Small intestine (tissue), 7 donors: ENCODE measurements at regions not wholly inside any gene's neighbourhood (a gene's known extent, or its start where the extent isn't known, plus 50 kb on each side); places are given as distances from the start of the nearest gene placed in this dataset.

Source experiments
- DNase-seq, 2 donors: peaks; one replicate each; pipeline versions ENCODE4 v3.0.0 to v3.0.0-alpha.2; 2013
- FAIRE-seq: peaks from 2 replicates; lab custom pipeline; 2012; peaks lifted over from hg19 to GRCh38; lab: Jason Lieb, UNC
- H3K27ac ChIP-seq, 3 donors: one replicate each; pipeline ENCODE4 v1.5.1; 2013; ENCODE audit warnings: low read length in 2 of 3, mild to moderate bottlenecking in 2 of 3, control low read depth in 1 of 3, inconsistent platforms in 1 of 3, low read depth in 1 of 3, moderate library complexity in 1 of 3
- H3K27me3 ChIP-seq, 3 donors: one replicate each; pipeline ENCODE4 v1.6.1; 2013; ENCODE audit warnings: low read length in 3 of 3, inconsistent platforms in 1 of 3; ENCODE audit not compliant: control insufficient read depth in 3 of 3, insufficient read depth in 3 of 3
- H3K36me3 ChIP-seq, 3 donors: one replicate each; pipeline ENCODE4 v1.6.1; 2013; ENCODE audit warnings: low read length in 3 of 3, inconsistent platforms in 1 of 3, low read depth in 1 of 3, mild to moderate bottlenecking in 1 of 3, moderate library complexity in 1 of 3; ENCODE audit not compliant: control insufficient read depth in 3 of 3, insufficient read depth in 2 of 3
- H3K4me1 ChIP-seq, 3 donors: one replicate each; pipeline ENCODE4 v1.6.1; 2013; ENCODE audit warnings: low read length in 2 of 3, inconsistent platforms in 1 of 3, low read depth in 1 of 3, mild to moderate bottlenecking in 1 of 3, moderate library complexity in 1 of 3; ENCODE audit not compliant: control insufficient read depth in 3 of 3, insufficient read depth in 2 of 3
- H3K4me3 ChIP-seq, 3 donors: one replicate each; pipeline ENCODE4 v1.5.1; 2013; ENCODE audit warnings: low read length in 3 of 3, control low read depth in 1 of 3, inconsistent platforms in 1 of 3, low read depth in 1 of 3, mild to moderate bottlenecking in 1 of 3, moderate library complexity in 1 of 3
- H3K9me3 ChIP-seq, 2 donors: one replicate each; pipeline ENCODE4 v1.6.1; 2013; ENCODE audit warnings: low read depth in 1 of 2, low read length in 1 of 2; ENCODE audit not compliant: control insufficient read depth in 2 of 2, insufficient read depth in 1 of 2
- WGBS, 3 donors: extraction: QIAGEN DNeasy Blood & Tissue Kit; methylation state at CpG; one replicate each; pipeline ENCODE4 v1.1.7; 2013; 5-methylcytosine and 5-hydroxymethylcytosine counted together
- donor health status: healthy with polysubstance abuse.
- donor health status: control.
- donor health status: control.
- donor health status: Bipolar disorder and iron deficiency.
- donor health status: healthy.

DNA sequence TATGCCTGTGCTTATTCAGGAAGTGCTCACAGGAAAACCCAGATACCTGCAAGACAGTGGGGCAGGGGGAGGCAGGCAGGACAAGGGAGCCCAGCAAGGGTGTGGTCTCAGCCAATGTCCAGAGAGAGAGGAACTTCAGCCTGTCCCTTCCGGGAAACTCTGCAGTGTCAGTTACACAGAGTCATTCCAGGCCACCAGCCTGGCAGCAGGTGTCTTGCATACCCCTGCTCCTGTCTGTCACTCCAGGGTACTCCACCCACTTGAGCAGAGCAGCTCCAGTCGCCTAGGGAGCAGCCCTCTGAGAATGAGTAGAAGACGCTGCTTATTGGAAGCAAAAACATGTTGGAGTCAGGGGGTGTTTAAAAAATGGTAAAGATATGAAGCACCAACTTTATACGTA, 431.2 kb upstream of the RGMA start:
- Histone ChIP-seq H3K4me1 (no peaks in the 10 kb centered on the region), H3K4me3 (no peak overlapping the region), H3K27ac (no peak overlapping the region), H3K36me3 (no peaks in the 10 kb centered on the region), H3K9me3 (no peaks in the 10 kb centered on the region), H3K27me3 (no peaks in the 10 kb centered on the region)
- no peak for DNase-seq
- WGBS, 3 donors, result 51 to 73% (median 73%) methylated on average over 4 of the region's 4 CpGs
- no peak for FAIRE-seq

DNA sequence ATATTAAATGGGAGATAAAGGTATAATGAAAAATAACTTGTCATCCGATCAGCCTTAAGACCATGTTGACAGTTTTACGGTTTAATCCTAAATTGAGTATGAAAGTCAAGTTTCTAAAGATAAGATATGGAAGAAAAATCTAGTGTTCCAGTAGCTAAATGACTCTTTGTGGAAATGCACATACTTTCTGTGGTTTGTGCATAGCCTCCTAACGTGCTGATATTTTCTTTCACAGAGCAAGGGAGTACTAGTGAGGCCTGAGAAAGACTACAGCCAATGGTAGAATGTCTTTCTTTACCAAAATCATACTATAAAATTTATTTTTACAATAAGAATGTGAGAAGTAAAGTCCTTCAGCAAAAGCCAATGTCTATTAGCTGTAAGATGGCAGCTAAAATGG, 430.6 kb upstream of the RGMA start:
- no peaks in the 10 kb centered on the region for H3K27me3 ChIP-seq
- no peak for DNase-seq
- FAIRE-seq, result no peak
- H3K4me3 ChIP-seq, result no peak overlapping the region
- no peak overlapping the region for H3K27ac ChIP-seq
- no peaks in the 10 kb centered on the region for H3K36me3 ChIP-seq
- H3K4me1 ChIP-seq, result no peaks in the 10 kb centered on the region
- H3K9me3 ChIP-seq, result no peaks in the 10 kb centered on the region
- WGBS, 3 donors, result 30 to 60% (median 31%) methylated on average over 3 of the region's 3 CpGs

DNA sequence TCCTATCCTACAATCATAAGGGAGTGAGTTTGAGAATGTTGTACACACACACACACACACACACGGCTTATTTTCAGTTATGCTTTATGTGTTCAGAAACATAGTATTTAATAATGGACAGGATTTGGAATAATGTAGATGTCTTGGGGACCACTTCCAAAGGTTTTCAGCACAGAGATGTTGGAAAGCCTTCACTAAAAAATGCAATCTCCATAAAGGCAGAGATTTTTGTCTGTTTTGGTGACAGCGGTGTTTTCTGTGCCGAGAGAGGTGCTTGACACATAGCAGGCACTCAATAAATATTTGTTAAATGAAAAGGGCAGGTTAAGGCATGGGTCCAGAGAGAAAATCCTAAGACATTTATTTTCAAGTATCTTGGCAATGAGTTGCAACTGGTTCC, 428.2 kb upstream of the RGMA start:
- Histone ChIP-seq H3K9me3 (no peaks in the 10 kb centered on the region), H3K27ac (no peak overlapping the region), H3K27me3 (no peaks in the 10 kb centered on the region), H3K36me3 (no peaks in the 10 kb centered on the region), H3K4me1 (no peaks in the 10 kb centered on the region), H3K4me3 (no peak overlapping the region)
- 73 to 78% (median 77%) methylated on average over 3 of the region's 3 CpGs for WGBS, 3 donors
- no peak for FAIRE-seq
- DNase-seq, result no peak

DNA sequence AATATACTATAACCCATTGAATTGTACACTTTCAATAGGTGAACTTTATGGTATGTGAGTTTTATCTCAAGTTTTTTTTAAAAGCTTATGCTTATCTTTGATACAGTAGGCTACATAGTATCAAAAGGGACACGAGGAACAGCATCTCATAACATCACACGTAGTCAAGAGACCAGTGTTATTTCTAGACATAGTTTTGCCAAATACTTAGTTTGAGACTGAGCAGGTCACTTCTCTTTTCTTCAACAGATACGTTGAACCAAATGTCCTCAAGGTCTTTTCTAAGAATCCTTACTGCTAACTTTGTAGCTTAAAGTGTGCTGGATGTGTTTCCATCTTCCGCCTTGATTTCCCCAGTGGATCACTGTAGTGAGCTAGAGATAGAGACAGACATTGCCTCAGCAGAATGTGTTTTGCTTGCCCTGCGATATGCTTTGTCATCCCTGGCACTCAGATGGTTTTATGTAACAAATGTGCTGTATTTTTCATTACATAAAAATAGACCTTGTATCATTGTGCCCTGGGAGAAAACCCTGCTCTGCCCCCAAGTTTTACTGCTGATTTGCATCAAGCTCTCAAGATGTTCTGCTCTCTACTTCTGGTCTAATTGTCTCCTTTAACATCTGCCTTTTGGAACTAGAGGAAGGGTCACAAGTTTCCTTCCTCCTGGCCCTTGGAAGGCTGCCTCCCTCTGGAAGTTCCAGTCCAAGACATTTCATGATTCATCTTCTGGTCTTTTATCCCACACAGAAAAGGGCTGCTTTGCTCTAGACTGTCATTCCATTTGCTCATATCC, 426.4 kb upstream of the RGMA start:
- Histone ChIP-seq H3K4me3 (no peak overlapping the region), H3K4me1 (no peaks in the 10 kb centered on the region), H3K36me3 (no peaks in the 10 kb centered on the region), H3K9me3 (no peaks in the 10 kb centered on the region), H3K27me3 (no peaks in the 10 kb centered on the region), H3K27ac (no peak overlapping the region)
- DNase-seq, result no peak
- FAIRE-seq, result no peak
- WGBS, 3 donors, result 73 to 76% (median 75%) methylated on average over 5 of the region's 5 CpGs

DNA sequence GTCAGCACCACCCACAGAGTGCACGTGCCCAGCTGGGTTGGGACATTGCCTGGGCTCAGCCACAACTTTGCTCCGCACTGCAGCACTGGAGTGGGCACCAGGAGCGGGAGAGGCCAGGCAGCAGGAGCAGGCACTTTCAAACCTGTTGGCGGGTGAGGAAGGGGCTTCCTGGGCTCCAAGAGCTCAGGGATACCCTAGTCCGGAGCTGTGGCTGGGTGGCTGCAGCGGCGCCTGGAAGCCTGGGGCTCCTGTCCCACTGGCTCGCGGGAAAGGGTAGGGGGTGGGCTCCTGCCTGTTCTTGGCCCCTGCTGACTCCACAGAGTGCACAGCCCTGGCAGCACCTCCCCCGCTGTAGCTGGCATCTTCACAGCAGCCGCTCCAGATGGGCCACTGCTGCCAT, 417.6 kb upstream of the RGMA start:
- 82 to 91% (median 91%) methylated on average over 11 of the region's 11 CpGs for WGBS, 3 donors
- H3K4me1 ChIP-seq, result no peaks in the 10 kb centered on the region
- H3K36me3 ChIP-seq, result no peaks in the 10 kb centered on the region
- DNase-seq, result no peak
- no peaks in the 10 kb centered on the region for H3K9me3 ChIP-seq
- no peak for FAIRE-seq
- H3K4me3 ChIP-seq, result no peak overlapping the region
- no peak overlapping the region for H3K27ac ChIP-seq
- no peaks in the 10 kb centered on the region for H3K27me3 ChIP-seq

DNA sequence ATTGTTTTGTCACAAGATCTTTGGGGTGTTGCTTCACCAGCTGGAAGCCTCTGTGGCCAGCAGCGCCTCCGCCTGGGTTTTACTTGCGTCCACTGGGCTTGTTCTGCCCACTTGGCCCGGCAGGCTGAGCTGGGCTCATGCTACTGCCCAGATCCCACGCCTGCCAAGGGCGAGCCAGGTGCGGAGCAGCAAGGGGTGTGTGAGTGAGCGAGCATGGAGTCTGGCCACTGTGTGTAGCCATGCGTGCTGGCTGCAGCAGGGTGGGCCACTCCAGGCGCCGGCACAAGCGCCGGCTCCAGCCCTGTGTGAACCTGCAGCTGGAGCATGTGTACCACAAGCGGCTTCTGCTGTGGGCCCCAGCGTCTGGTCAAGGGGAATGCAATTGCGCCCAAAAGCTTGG, 416.5 kb upstream of the RGMA start:
- Histone ChIP-seq H3K4me3 (no peak overlapping the region), H3K27ac (no peak overlapping the region), H3K27me3 (no peaks in the 10 kb centered on the region), H3K36me3 (no peaks in the 10 kb centered on the region), H3K4me1 (no peaks in the 10 kb centered on the region), H3K9me3 (no peaks in the 10 kb centered on the region)
- 89 to 94% (median 91%) methylated on average over 16 of the region's 16 CpGs for WGBS, 3 donors
- FAIRE-seq (no peak), DNase-seq (no peak)

DNA sequence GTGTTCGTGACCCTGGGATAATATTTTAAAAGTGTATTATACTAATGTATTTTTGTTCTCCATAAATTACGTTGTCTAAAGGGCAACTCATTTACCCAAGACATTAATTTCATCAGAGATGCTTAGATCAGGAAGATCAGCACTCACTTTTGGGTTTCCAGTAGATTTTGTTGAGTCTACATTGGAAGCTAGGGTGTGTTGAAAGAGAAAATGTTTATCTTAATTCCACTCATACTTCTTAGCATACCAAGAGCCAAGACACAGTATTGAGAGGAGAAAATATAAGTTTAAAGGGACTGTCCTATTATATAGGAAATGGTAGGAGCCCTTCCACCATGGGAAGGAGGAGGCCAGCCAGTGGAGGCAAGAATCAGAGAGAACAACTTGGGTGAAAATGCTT, 412.9 kb upstream of the RGMA start:
- no peaks in the 10 kb centered on the region for H3K36me3 ChIP-seq
- DNase-seq (no peak), FAIRE-seq (no peak)
- H3K9me3 ChIP-seq, result no peaks in the 10 kb centered on the region
- H3K4me1 ChIP-seq, result no peaks in the 10 kb centered on the region
- no peak overlapping the region for H3K27ac ChIP-seq
- no peak overlapping the region for H3K4me3 ChIP-seq
- H3K27me3 ChIP-seq, result no peaks in the 10 kb centered on the region
- 60 to 65% (median 61%) methylated on average over 2 of the region's 2 CpGs for WGBS, 3 donors

DNA sequence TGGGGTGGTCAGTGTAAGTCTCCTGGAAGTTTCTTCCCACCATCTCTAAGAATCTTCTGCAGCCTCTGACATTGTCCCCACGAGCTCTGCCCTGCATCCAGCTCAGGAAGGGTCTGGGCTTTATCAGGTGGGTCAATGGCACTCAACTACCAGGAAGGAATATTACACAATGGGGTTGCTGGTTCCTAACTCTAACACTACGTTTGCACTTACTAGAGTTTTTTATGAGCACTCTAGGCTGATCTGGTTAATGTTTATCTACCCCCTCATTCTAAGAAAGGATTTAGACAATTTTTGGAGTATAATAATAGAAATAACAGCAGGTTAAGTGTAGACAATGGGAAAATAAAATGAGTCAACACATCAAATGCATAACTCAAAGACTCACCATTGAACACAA, 411.1 kb upstream of the RGMA start:
- Histone ChIP-seq H3K27me3 (no peaks in the 10 kb centered on the region), H3K27ac (no peak overlapping the region), H3K36me3 (no peaks in the 10 kb centered on the region), H3K4me1 (no peaks in the 10 kb centered on the region), H3K9me3 (no peaks in the 10 kb centered on the region), H3K4me3 (no peak overlapping the region)
- WGBS, 3 donors, result 4 to 47% (median 16%) methylated on average over 2 of the region's 2 CpGs
- DNase-seq, result no peak
- no peak for FAIRE-seq

DNA sequence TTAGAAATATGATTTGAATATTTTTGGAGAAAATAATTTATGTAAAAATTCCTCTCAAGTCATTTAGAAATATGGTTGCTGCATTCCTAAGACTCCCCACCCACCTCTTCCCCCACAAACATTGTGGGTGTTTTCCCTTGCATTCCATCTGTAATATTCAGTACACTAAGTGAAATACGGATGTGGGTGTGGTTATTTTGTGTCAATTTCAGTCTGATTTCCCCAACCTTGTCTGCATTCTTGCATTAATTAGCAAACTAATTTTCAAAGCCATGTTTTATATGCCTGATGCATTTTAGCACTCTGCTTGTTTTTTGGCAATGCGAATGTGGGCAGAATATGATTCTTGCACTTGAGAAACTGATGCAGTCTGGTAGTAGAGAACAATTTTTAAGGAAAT, 408.3 kb upstream of the RGMA start:
- H3K27me3 ChIP-seq, result no peaks in the 10 kb centered on the region
- H3K27ac ChIP-seq, result no peak overlapping the region
- H3K4me1 ChIP-seq, result no peaks in the 10 kb centered on the region
- FAIRE-seq (no peak), DNase-seq (no peak)
- H3K36me3 ChIP-seq, result no peaks in the 10 kb centered on the region
- no peak overlapping the region for H3K4me3 ChIP-seq
- H3K9me3 ChIP-seq, result no peaks in the 10 kb centered on the region
- 59 to 71% (median 70%) methylated on average over 2 of the region's 2 CpGs for WGBS, 3 donors
